Uterus (tissue), 3 donors: ENCODE measurements at regions not wholly inside any gene's neighbourhood (a gene's known extent, or its start where the extent isn't known, plus 50 kb on each side); places are given as distances from the start of the nearest gene placed in this dataset.

Source experiments
- DNase-seq, 2 donors: peaks; one replicate each; pipeline ENCODE4 v3.0.0-alpha.2; 2019 to 2020
- H3K27ac ChIP-seq, 2 donors: fragments of 200-600 bp; sonication (generic); 1 replicate in 1 of 2; 2 replicates in 1 of 2; pipeline ENCODE4 v1.5.1; 2016 to 2018
- H3K27me3 ChIP-seq, 2 donors: fragments of 200-600 bp; sonication (generic); one replicate each; pipeline ENCODE4 v1.5.1; 2018 to 2019; ENCODE audit warnings: control low read depth in 1 of 2
- H3K36me3 ChIP-seq, 2 donors: fragments of 200-600 bp; sonication (generic); one replicate each; pipeline ENCODE4 v1.5.1; 2019; ENCODE audit warnings: control low read depth in 1 of 2
- H3K4me1 ChIP-seq, 2 donors: fragments of 200-600 bp; sonication (generic); one replicate each; pipeline ENCODE4 v1.5.1; 2018 to 2019; ENCODE audit warnings: control low read depth in 1 of 2
- H3K4me3 ChIP-seq, 2 donors: fragments of 200-600 bp; sonication (generic); 1 replicate in 1 of 2; 2 replicates in 1 of 2; pipeline ENCODE4 v1.5.1; 2018 to 2019; ENCODE audit warnings: mild to moderate bottlenecking in 1 of 2
- H3K9me3 ChIP-seq, 2 donors: fragments of 200-600 bp; sonication (generic); one replicate each; pipeline ENCODE4 v1.5.1; 2019; ENCODE audit warnings: control low read depth in 1 of 2
- CTCF ChIP-seq, 4 experiments: fragments of 200-600 bp in 2 of 4; fragments of 450-650 bp in 2 of 4; sonication (generic) in 2 of 4; IDR thresholded peaks; one replicate each; pipeline ENCODE4 v1.5.1; 2016 to 2019; ENCODE audit warnings: antibody characterized with exemption in 4 of 4, mild to moderate bottlenecking in 2 of 4, moderate library complexity in 1 of 4
- POLR2A ChIP-seq, 2 donors: fragments of 450-650 bp; IDR thresholded peaks; one replicate each; pipeline ENCODE4 v1.6.1; 2016; ENCODE audit warnings: antibody characterized with exemption in 2 of 2, mild to moderate bottlenecking in 1 of 2, moderate library complexity in 1 of 2
- intact Hi-C: fragments of 100-400 bp; cut with DNase I; formaldehyde crosslinking; loops from one replicate; pipeline ENCODE4 v1.15.1; 2023; ENCODE audit warnings: low total_unique reads
- donor health status: DM: yes; HTN: yes; CAD: no.

- Histone ChIP-seq H3K36me3 (no peaks in the 10 kb centered on the region), H3K4me1 (no peaks in the 10 kb centered on the region), H3K27ac (no peak overlapping the region), H3K27me3 (no peaks in the 10 kb centered on the region), H3K9me3 (no peaks in the 10 kb centered on the region), H3K4me3 (no peak overlapping the region)
- DNase-seq = no peak
- no peak for TF ChIP-seq CTCF (IDR thresholded peaks at IDR 0.05)
- no peak for TF ChIP-seq POLR2A (IDR thresholded peaks at IDR 0.05)
- intact Hi-C loops = no loop called here
These were observed 255.8 kb upstream of the CRY1 start for GRCh38 chr12:107349008-107349747.

- H3K27ac ChIP-seq = no peak overlapping the region
These were observed 256.5 kb upstream of the CRY1 start for GRCh38 chr12:107349839-107350238.

GRCh38 chr12:107351109-107351508, 257.8 kb upstream of the CRY1 start:
- Histone ChIP-seq H3K27ac (no peak overlapping the region), H3K4me3 (no peak overlapping the region), H3K9me3 (no peaks in the 10 kb centered on the region), H3K27me3 (no peaks in the 10 kb centered on the region), H3K36me3 (no peaks in the 10 kb centered on the region), H3K4me1 (no peaks in the 10 kb centered on the region)
- intact Hi-C loops = no loop called here
- TF ChIP-seq POLR2A (IDR thresholded peaks at IDR 0.05) = no peak
- DNase-seq = no peak

More at GRCh38 chr12:107349839-107350238, 256.5 kb upstream of the CRY1 start:
- H3K4me1 ChIP-seq = no peaks in the 10 kb centered on the region
- no peaks in the 10 kb centered on the region for H3K36me3 ChIP-seq
- TF ChIP-seq CTCF (IDR thresholded peaks at IDR 0.05) (no peak), POLR2A (IDR thresholded peaks at IDR 0.05) (no peak)
- H3K9me3 ChIP-seq = no peaks in the 10 kb centered on the region
- intact Hi-C loops = no loop called here
- H3K27me3 ChIP-seq = no peaks in the 10 kb centered on the region
- no peak overlapping the region for H3K4me3 ChIP-seq
- DNase-seq = no peak

GRCh38 chr12:107351713-107352112, 258.4 kb upstream of the CRY1 start:
- H3K36me3 ChIP-seq = no peaks in the 10 kb centered on the region
- no peak for DNase-seq
- no peak overlapping the region for H3K4me3 ChIP-seq
- no peaks in the 10 kb centered on the region for H3K27me3 ChIP-seq
- TF ChIP-seq CTCF (IDR thresholded peaks at IDR 0.05) (no peak), POLR2A (IDR thresholded peaks at IDR 0.05) (no peak)
- intact Hi-C loops = no loop called here
- no peak overlapping the region for H3K27ac ChIP-seq
- no peaks in the 10 kb centered on the region for H3K4me1 ChIP-seq
- no peaks in the 10 kb centered on the region for H3K9me3 ChIP-seq

- no peaks in the 10 kb centered on the region for H3K4me1 ChIP-seq
- intact Hi-C loops = no loop called here
- H3K9me3 ChIP-seq = no peaks in the 10 kb centered on the region
- no peak overlapping the region for H3K4me3 ChIP-seq
- H3K27me3 ChIP-seq = no peaks in the 10 kb centered on the region
- H3K36me3 ChIP-seq = no peaks in the 10 kb centered on the region
- TF ChIP-seq CTCF (IDR thresholded peaks at IDR 0.05) (no peak), POLR2A (IDR thresholded peaks at IDR 0.05) (no peak)
- DNase-seq = no peak
- H3K27ac ChIP-seq = no peak overlapping the region
These were observed 259.2 kb upstream of the CRY1 start for GRCh38 chr12:107352347-107353081.
